Left renal cortex interstitium (tissue), 4 donors: ENCODE measurements at regions not wholly inside any gene's neighbourhood (a gene's known extent, or its start where the extent isn't known, plus 50 kb on each side); places are given as distances from the start of the nearest gene placed in this dataset.

ENCODE experiments used
- DNase-seq, 4 donors: peaks; one replicate each; pipeline ENCODE4 v3.0.0-alpha.2; 2013; ENCODE audit warnings: low read depth in 4 of 4, low spot score in 2 of 4, missing footprints in 1 of 4

- DNase-seq = no peak
Observed at GRCh38 chr7:50962962-50963374, 180.3 kb upstream of the GRB10 start.

- DNase-seq = no peak
Observed at GRCh38 chr7:50962281-50962883, 179.7 kb upstream of the GRB10 start.

- no peak for DNase-seq
Observed at GRCh38 chr7:50960621-50961310, 178.1 kb upstream of the GRB10 start.

GRCh38 chr7:50959991-50960390 lies 177.3 kb upstream of the GRB10 start:
- no peak for DNase-seq

GRCh38 chr7:50959560-50959959 lies 176.9 kb upstream of the GRB10 start:
- no peak for DNase-seq

GRCh38 chr7:50957855-50958254 lies 175.2 kb upstream of the GRB10 start:
- no peak for DNase-seq

DNA sequence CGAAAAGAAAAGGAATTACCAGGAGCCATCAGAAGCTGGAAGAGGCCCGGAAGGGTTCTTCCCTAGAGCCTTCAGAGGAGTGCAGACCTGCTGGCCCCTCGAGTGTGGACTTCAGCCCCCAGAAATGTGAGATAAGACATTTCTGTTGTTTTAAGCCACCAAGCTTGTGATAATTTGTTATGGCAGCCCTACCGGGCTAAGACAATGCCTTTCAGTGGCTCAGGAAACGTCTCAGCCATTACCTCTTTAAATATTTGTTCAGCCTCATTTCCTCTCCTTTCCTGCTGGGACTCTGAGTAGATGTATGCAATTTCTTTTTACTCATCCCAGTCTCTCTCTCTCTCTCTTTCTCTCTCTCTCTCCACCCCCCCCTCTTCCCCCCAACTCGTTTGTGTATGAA lies 174.7 kb upstream of the GRB10 start:
- DNase-seq = no peak

DNA sequence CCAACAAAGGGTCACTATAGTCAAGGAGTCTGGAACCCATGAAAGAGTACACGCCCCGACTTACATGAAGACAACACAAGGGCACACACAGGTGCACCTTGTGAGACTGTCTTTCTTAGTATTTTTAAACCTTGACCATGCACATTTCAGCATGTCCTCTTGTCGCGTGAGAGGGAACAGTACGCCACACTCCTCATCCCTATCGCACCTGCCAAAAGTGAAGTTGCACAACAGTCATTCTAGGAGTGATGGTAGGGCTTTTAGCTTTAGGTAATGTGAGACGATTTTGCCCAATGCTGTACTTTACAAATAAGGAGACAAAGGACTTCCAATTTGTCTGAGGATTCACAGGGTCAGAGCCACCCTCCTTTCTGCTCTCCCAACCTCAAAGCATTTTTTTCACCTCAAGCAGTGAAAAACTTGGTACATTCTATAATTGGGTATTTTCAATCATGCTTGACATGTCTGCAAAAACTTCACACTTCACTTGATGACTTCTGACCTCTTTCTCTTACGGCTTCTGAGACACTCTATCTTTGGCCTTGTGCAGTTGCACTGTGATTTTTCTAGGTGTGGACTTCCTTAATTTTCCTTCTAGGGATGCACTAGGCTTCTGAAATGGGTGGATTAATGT lies 173.9 kb upstream of the GRB10 start:
- DNase-seq = no peak

DNA sequence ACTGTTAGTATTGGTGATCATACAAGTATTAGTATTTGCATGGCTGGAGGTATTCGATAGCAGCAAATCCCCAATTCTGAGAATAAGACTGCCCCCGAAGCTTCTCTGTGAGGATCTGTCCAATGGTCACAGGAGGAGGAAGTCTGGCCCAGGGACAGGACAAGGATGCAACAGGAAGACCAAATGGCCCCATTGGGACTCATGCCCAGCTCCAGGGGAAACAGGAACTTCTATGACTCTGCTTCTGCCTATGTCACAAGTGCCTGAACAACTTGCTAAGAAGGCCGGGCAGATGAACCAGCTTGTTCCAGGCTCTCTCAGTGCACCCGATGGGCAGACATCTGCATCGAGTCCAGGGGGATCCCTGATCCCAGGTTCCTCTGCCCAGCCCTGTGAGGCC lies 172.0 kb upstream of the GRB10 start:
- no peak for DNase-seq

DNA sequence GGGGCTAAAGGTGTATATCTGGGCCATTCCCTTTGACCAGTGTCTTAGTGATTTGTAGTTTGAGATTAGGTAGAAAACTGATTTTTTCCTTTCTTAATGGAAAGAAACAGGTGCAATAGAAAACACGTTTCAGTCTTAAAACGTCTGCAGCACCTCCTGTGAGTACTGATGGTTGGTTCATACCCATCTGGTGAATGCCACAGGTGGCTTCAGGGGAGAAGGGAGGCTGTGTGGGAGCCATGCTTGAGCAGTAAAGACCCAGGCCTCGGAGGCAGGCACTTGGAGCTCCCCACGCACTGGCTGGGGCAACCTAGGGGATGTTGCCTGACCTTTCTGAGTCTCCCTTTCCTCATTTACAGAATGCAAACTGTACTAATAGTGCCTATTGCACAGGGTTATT lies 171.5 kb upstream of the GRB10 start:
- no peak for DNase-seq

GRCh38 chr7:50953820-50954219 lies 171.1 kb upstream of the GRB10 start:
- DNase-seq = no peak

GRCh38 chr7:50953303-50953702 lies 170.6 kb upstream of the GRB10 start:
- DNase-seq = no peak

- no peak for DNase-seq
Observed at GRCh38 chr7:50952544-50952943, 169.8 kb upstream of the GRB10 start.

GRCh38 chr7:50952120-50952519 lies 169.4 kb upstream of the GRB10 start:
- DNase-seq = no peak

DNA sequence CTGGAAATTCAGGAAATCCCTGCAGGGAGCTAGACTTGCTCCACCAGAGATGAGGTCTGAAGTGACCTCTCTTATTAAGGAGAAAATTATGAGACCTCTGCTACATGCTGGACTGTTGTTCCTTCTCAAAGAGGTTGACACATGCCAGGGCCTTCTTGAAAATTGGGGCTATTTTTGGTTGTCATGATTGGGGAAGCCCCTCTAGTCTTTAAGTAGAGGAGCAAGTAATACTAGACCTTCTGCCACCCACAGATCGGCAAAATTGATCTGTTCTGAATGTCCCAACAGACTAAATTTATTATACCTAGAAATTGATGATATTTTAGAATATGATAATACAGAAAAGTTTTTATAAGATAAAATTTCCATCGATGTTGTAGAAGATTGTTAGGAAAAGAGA lies 160.8 kb upstream of the GRB10 start:
- no peak for DNase-seq

GRCh38 chr7:50941525-50941924 lies 158.8 kb upstream of the GRB10 start:
- no peak for DNase-seq

- no peak for DNase-seq
Observed at GRCh38 chr7:50940621-50941020, 157.9 kb upstream of the GRB10 start.

DNA sequence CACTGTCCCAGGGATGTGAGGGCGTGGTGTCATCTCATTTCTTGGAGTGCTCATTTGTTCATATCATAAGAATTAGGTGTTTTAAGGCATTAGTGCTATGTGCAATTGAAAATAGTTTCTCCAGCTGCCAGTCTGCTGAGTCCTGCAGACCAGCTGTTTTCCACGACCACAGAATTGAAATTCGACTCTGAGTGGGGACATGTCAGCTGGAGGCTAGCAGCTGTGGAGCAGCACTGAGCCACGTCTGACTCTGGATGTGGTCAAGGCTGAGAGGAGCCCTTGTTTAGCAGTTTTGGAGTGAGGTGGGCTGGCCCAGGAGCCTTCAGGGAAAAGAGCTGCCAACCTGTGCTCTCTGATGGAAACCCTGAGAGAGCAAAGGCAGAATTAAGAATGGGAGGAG lies 156.3 kb upstream of the GRB10 start:
- no peak for DNase-seq

GRCh38 chr7:50937727-50938126 lies 155.0 kb upstream of the GRB10 start:
- DNase-seq = no peak

DNA sequence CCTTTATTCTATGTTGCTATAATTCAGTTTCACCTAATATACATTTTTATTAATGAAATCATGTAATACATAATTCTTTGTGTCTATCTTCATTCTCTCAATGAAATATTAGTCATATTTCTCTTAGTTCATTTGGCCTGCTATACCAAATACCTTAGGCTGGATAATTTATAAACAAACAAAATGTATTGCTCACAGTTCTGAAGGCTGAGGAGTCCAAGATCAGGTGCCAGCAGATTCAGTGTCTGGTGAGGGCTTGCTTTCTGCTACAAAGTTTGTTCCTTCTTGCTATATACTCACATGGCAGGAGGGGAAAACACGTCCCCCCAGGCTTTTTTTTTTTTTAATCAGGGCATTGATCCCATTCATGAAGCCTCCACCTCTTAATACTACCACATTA lies 143.4 kb upstream of the GRB10 start:
- DNase-seq = no peak

GRCh38 chr7:50923476-50923875 lies 140.8 kb upstream of the GRB10 start:
- DNase-seq = no peak

DNA sequence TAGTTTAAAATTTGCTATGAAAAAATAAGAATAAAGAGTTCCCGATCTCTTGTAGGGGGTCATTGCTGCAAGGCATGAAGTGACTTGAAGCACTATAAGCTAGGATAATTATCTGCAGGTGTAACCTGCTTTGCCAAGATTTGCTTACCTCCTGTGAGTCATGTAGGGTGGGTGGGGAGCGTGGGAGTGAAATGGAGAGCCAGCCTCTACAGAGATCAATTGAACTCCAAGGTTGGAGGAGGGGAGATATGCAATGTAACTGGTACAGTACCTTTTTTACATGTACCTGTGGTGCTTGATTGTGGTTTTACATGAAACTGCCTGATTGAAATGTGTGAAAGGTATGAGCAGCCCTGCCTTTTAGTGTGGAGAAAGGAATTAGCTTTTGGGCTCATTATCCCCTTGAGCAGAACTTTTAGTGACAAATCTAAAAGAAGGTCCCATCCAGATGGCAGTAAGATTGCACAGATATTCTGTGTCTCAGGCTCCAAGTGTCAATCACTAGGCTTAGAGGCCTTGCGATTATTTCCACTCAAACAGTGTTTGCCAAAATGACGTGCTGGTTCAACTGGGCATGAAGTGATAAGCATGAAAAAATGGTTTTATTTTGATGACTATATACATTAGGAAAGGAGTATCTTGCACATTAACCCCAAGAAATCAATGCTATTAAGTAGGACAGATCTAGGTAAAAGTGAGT lies 138.6 kb upstream of the GRB10 start:
- no peak for DNase-seq
